ENCODE measurements at regions not wholly inside any gene's neighbourhood (a gene's known extent, or its start where the extent isn't known, plus 50 kb on each side); places are given as distances from the start of the nearest gene placed in this dataset.

DNA sequence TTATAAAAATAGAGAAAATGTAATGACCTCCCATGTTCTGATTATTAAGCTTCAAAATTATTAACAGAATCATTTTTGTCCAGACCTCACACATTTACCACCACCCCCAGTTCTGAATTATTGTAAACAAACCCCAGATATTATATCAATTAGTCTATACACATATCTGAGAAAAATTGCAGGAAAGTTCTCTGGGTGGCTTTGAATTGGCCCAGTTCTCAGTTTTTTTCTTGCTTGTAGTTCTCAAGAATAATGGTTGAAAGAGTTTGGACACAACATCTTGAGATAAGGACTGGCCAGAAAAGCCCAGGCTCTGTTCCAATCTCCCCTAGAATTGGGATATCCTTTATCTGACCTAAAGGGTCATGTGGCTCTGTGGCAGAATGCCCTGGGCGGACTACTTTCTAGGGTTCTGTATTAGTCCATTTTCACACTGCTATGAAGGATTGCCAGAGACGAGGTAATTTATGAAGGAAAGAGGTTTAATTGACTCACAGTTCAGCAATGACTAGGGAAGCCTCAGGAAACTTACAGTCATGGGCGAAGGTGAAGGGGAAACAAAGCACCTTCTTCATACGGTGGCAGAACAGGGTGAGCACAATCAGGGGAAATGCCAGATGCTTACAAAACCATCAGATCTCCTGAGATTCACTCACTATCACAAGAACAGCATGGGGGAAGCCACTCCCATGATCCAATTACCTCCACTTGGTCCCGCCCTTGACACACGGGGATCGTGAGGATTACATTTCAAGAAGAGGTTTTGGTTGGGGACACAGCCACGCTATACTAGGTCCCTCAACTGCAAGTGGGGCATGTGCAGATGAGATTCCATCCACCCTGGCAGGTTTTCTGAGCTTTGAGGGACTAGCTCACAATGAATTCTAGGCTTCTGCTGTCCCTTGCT lies 1504.6 kb upstream of the FLRT2 start:
- TF ChIP-seq EZH2 (IDR thresholded peaks at IDR 0.05; ENCODE audit: borderline replicate concordance, low read length), result no peak
- TF ChIP-seq, protein P1, sequence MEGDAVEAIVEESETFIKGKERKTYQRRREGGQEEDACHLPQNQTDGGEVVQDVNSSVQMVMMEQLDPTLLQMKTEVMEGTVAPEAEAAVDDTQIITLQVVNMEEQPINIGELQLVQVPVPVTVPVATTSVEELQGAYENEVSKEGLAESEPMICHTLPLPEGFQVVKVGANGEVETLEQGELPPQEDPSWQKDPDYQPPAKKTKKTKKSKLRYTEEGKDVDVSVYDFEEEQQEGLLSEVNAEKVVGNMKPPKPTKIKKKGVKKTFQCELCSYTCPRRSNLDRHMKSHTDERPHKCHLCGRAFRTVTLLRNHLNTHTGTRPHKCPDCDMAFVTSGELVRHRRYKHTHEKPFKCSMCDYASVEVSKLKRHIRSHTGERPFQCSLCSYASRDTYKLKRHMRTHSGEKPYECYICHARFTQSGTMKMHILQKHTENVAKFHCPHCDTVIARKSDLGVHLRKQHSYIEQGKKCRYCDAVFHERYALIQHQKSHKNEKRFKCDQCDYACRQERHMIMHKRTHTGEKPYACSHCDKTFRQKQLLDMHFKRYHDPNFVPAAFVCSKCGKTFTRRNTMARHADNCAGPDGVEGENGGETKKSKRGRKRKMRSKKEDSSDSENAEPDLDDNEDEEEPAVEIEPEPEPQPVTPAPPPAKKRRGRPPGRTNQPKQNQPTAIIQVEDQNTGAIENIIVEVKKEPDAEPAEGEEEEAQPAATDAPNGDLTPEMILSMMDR (conservative IDR thresholded peaks at IDR 0.05 in 1 of 2, IDR thresholded peaks at IDR 0.05 in 1 of 2; ENCODE audit: extremely low read depth in 1 of 2, insufficient read depth in 1 of 2, low read depth in 1 of 2, low read length in 2 of 2), result no peak

All from mammary epithelial cell (primary cell).